ENCODE measurements at regions not wholly inside any gene's neighbourhood (a gene's known extent, or its start where the extent isn't known, plus 50 kb on each side); places are given as distances from the start of the nearest gene placed in this dataset.

GRCh38 chr2:34204560-34204959 is 605.5 kb upstream of the FAM98A start:
- TF ChIP-seq, protein P1, sequence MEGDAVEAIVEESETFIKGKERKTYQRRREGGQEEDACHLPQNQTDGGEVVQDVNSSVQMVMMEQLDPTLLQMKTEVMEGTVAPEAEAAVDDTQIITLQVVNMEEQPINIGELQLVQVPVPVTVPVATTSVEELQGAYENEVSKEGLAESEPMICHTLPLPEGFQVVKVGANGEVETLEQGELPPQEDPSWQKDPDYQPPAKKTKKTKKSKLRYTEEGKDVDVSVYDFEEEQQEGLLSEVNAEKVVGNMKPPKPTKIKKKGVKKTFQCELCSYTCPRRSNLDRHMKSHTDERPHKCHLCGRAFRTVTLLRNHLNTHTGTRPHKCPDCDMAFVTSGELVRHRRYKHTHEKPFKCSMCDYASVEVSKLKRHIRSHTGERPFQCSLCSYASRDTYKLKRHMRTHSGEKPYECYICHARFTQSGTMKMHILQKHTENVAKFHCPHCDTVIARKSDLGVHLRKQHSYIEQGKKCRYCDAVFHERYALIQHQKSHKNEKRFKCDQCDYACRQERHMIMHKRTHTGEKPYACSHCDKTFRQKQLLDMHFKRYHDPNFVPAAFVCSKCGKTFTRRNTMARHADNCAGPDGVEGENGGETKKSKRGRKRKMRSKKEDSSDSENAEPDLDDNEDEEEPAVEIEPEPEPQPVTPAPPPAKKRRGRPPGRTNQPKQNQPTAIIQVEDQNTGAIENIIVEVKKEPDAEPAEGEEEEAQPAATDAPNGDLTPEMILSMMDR (conservative IDR thresholded peaks at IDR 0.05; ENCODE audit: low read length): no peak
- no peak for TF ChIP-seq EZH2phosphoT487 (IDR thresholded peaks at IDR 0.05; ENCODE audit: borderline replicate concordance, low read depth, low read length)

All from OCI-LY7 (cell line).